HL-60 (cell line): ENCODE measurements at regions not wholly inside any gene's neighbourhood (a gene's known extent, or its start where the extent isn't known, plus 50 kb on each side); places are given as distances from the start of the nearest gene placed in this dataset.

Source experiments
- GABPA ChIP-seq: IDR thresholded peaks from 2 replicates; pipeline ENCODE4 v1.6.1; 2012; ENCODE audit warnings: low read depth
- POLR2AphosphoS5 ChIP-seq: IDR thresholded peaks from 2 replicates; pipeline ENCODE4 v1.6.1; 2012; ENCODE audit warnings: low read depth
- SPI1 ChIP-seq: IDR thresholded peaks from 2 replicates; pipeline ENCODE4 v1.6.1; 2012; ENCODE audit warnings: low read depth, mild to moderate bottlenecking, borderline replicate concordance
- TF ChIP-seq, protein P1 (sequence below): IDR thresholded peaks from one replicate; pipeline ENCODE4 v1.5.1; 2011; ENCODE audit warnings: low read length, control low read depth, inconsistent platforms; ENCODE audit not compliant: insufficient read depth
- TF ChIP-seq, protein P2 (sequence below): IDR thresholded peaks from 2 replicates; pipeline ENCODE4 v1.6.1; 2012; ENCODE audit warnings: low read depth; ENCODE audit not compliant: insufficient replicate concordance

DNA sequence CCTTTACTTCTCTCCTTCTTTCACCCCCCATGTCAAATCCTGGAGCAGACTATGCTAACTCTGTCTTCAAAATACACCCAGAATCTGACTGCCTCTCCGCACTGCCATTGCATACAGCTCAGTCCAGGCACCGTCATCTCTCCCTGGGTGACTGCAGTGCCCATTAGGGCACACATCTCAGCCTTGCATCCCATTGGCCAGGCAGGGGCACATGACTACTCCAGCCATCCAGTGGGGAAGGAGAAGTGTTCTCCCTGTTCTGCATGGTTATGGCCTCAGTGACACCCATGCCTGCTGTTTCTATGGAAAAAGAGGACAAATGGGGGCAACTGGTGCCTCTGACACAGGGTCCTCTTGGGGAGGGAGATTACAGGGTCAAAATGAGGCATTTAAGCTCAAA lies 270.5 kb downstream of the MATN1 start:
- TF ChIP-seq, protein P1, sequence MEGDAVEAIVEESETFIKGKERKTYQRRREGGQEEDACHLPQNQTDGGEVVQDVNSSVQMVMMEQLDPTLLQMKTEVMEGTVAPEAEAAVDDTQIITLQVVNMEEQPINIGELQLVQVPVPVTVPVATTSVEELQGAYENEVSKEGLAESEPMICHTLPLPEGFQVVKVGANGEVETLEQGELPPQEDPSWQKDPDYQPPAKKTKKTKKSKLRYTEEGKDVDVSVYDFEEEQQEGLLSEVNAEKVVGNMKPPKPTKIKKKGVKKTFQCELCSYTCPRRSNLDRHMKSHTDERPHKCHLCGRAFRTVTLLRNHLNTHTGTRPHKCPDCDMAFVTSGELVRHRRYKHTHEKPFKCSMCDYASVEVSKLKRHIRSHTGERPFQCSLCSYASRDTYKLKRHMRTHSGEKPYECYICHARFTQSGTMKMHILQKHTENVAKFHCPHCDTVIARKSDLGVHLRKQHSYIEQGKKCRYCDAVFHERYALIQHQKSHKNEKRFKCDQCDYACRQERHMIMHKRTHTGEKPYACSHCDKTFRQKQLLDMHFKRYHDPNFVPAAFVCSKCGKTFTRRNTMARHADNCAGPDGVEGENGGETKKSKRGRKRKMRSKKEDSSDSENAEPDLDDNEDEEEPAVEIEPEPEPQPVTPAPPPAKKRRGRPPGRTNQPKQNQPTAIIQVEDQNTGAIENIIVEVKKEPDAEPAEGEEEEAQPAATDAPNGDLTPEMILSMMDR, result no peak
- TF ChIP-seq POLR2AphosphoS5, result no peak
- no peak for TF ChIP-seq GABPA
- TF ChIP-seq, protein P2, sequence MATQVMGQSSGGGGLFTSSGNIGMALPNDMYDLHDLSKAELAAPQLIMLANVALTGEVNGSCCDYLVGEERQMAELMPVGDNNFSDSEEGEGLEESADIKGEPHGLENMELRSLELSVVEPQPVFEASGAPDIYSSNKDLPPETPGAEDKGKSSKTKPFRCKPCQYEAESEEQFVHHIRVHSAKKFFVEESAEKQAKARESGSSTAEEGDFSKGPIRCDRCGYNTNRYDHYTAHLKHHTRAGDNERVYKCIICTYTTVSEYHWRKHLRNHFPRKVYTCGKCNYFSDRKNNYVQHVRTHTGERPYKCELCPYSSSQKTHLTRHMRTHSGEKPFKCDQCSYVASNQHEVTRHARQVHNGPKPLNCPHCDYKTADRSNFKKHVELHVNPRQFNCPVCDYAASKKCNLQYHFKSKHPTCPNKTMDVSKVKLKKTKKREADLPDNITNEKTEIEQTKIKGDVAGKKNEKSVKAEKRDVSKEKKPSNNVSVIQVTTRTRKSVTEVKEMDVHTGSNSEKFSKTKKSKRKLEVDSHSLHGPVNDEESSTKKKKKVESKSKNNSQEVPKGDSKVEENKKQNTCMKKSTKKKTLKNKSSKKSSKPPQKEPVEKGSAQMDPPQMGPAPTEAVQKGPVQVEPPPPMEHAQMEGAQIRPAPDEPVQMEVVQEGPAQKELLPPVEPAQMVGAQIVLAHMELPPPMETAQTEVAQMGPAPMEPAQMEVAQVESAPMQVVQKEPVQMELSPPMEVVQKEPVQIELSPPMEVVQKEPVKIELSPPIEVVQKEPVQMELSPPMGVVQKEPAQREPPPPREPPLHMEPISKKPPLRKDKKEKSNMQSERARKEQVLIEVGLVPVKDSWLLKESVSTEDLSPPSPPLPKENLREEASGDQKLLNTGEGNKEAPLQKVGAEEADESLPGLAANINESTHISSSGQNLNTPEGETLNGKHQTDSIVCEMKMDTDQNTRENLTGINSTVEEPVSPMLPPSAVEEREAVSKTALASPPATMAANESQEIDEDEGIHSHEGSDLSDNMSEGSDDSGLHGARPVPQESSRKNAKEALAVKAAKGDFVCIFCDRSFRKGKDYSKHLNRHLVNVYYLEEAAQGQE, result no peak
- no peak for TF ChIP-seq SPI1
